Spleen (tissue), 11 donors: ENCODE measurements at regions not wholly inside any gene's neighbourhood (a gene's known extent, or its start where the extent isn't known, plus 50 kb on each side); places are given as distances from the start of the nearest gene placed in this dataset.

ENCODE experiments used
- DNase-seq: peaks from one replicate; pipeline ENCODE4 v3.0.0-alpha.2; 2020
- H3K27ac ChIP-seq, 8 donors: fragments of 200-600 bp; sonication (generic) in 7 of 8; 1 replicate in 4 of 8; 2 replicates in 4 of 8; pipeline versions ENCODE4 v1.5.0 to v1.8.0; 2016 to 2021; ENCODE audit warnings: inconsistent platforms in 4 of 8, mild to moderate bottlenecking in 4 of 8, moderate library complexity in 1 of 8
- H3K27me3 ChIP-seq, 7 donors: fragments of 200-600 bp; sonication (generic) in 6 of 7; replicated peaks in 1 of 7; 1 replicate in 4 of 7; 2 replicates in 3 of 7; pipeline versions ENCODE4 v1.5.0 to v1.8.0; 2016 to 2021; ENCODE audit warnings: inconsistent platforms in 3 of 7, mild to moderate bottlenecking in 1 of 7
- H3K36me3 ChIP-seq, 6 donors: fragments of 200-600 bp; sonication (generic) in 5 of 6; 1 replicate in 4 of 6; 2 replicates in 2 of 6; pipeline versions ENCODE4 v1.5.0 to v1.8.0; 2016 to 2021; ENCODE audit warnings: inconsistent platforms in 2 of 6
- H3K4me1 ChIP-seq, 6 donors: fragments of 200-600 bp; sonication (generic) in 5 of 6; 1 replicate in 3 of 6; 2 replicates in 3 of 6; pipeline versions ENCODE4 v1.5.0 to v1.8.0; 2016 to 2021; ENCODE audit warnings: inconsistent platforms in 3 of 6
- H3K4me3 ChIP-seq, 8 donors: fragments of 200-600 bp; sonication (generic) in 7 of 8; 1 replicate in 4 of 8; 2 replicates in 4 of 8; pipeline versions ENCODE4 v1.5.0 to v1.8.0; 2016 to 2021; ENCODE audit warnings: inconsistent platforms in 4 of 8, mild to moderate bottlenecking in 4 of 8, moderate library complexity in 2 of 8
- H3K9me3 ChIP-seq, 8 donors: fragments of 200-600 bp; sonication (generic) in 7 of 8; 1 replicate in 4 of 8; 2 replicates in 4 of 8; pipeline versions ENCODE4 v1.5.0 to v1.8.0; 2016 to 2021; ENCODE audit warnings: inconsistent platforms in 4 of 8
- CTCF ChIP-seq, 11 experiments: fragments of 200-600 bp in 7 of 11; fragments of 450-650 bp in 4 of 11; sonication (generic) in 4 of 11; IDR thresholded peaks in 8 of 11; conservative IDR thresholded peaks in 3 of 11; 1 replicate in 7 of 11; 2 replicates in 4 of 11; pipeline versions ENCODE4 v1.4.0 to v1.8.0; 2016 to 2021; ENCODE audit warnings: antibody characterized with exemption in 11 of 11, inconsistent platforms in 4 of 11, mild to moderate bottlenecking in 1 of 11
- POLR2A ChIP-seq, 3 donors: fragments of 450-650 bp; IDR thresholded peaks; one replicate each; pipeline ENCODE4 v1.5.1; 2017; ENCODE audit warnings: antibody characterized with exemption in 3 of 3, mild to moderate bottlenecking in 1 of 3
- POLR2AphosphoS5 ChIP-seq, 3 donors: sonication (generic); formaldehyde crosslinking; IDR thresholded peaks; one replicate each; pipeline ENCODE4 v1.5.1; 2017; ENCODE audit warnings: antibody characterized with exemption in 3 of 3
- WGBS, 5 donors: extraction: QIAGEN DNeasy Blood & Tissue Kit in 3 of 5; methylation state at CpG; one replicate each; pipeline versions ENCODE4 v1.1.5 to v1.1.7; 2013 to 2018; 5-methylcytosine and 5-hydroxymethylcytosine counted together
- intact Hi-C: fragments of 100-400 bp; cut with DNase I; formaldehyde crosslinking; loops from one replicate; pipeline ENCODE4 v1.15.0; 2023; ENCODE audit warnings: low total_unique reads
- donor health status: healthy with polysubstance abuse.
- donor health status: DM: no; HTN: no; CAD: no; lungs with moderate emphysema.
- donor health status: DM: no; HTN: no; CAD: no.
- donor health status: Bipolar disorder and iron deficiency.
- donor health status: healthy.
- donor health status: DM: no; HTN: no; CAD: no.
- donor health status: DM: yes; HTN: yes; CAD: no.

GRCh38 chr4:45985038-45985437, 138.8 kb downstream of the GABRG1 start:
- H3K9me3 ChIP-seq = peaks cover 0 to 10% (median 0%) of the 10 kb centered on the region in 8 donors
- TF ChIP-seq POLR2A (IDR thresholded peaks at IDR 0.05) = no peak
- TF ChIP-seq CTCF (IDR thresholded peaks at IDR 0.05 in 8 of 11, conservative IDR thresholded peaks at IDR 0.05 in 3 of 11) = no peak
- TF ChIP-seq POLR2AphosphoS5 (IDR thresholded peaks at IDR 0.05) = no peak
- no peak for DNase-seq

GRCh38 chr4:45971108-45971507, 152.7 kb downstream of the GABRG1 start:
- Histone ChIP-seq H3K27ac (no peak overlapping the region), H3K9me3 (peaks cover 0 to 59% (median 47%) of the 10 kb centered on the region in 8 donors), H3K36me3 (no peaks in the 10 kb centered on the region), H3K4me3 (no peak overlapping the region), H3K4me1 (no peaks in the 10 kb centered on the region), H3K27me3 (no peaks in the 10 kb centered on the region)
- no peak for DNase-seq
- intact Hi-C loops = no loop called here
- TF ChIP-seq CTCF (IDR thresholded peaks at IDR 0.05 in 8 of 11, conservative IDR thresholded peaks at IDR 0.05 in 3 of 11) (no peak), POLR2AphosphoS5 (IDR thresholded peaks at IDR 0.05) (no peak), POLR2A (IDR thresholded peaks at IDR 0.05) (no peak)
- WGBS, 5 donors = 75 to 90% (median 83%) methylated on average over 3 of the region's 3 CpGs

More at GRCh38 chr4:45985038-45985437, 138.8 kb downstream of the GABRG1 start:
- H3K4me1 ChIP-seq = no peaks in the 10 kb centered on the region
- no peaks in the 10 kb centered on the region for H3K36me3 ChIP-seq
- no peak overlapping the region for H3K4me3 ChIP-seq
- H3K27ac ChIP-seq = no peak overlapping the region
- intact Hi-C loops = no loop called here
- H3K27me3 ChIP-seq = no peaks in the 10 kb centered on the region

GRCh38 chr4:45957353-45957752, 166.5 kb downstream of the GABRG1 start:
- intact Hi-C loops = no loop called here
- Histone ChIP-seq H3K27ac (no peak overlapping the region), H3K36me3 (no peaks in the 10 kb centered on the region), H3K27me3 (no peaks in the 10 kb centered on the region), H3K4me3 (no peak overlapping the region), H3K4me1 (no peaks in the 10 kb centered on the region), H3K9me3 (peaks cover 0 to 14% (median 2%) of the 10 kb centered on the region in 8 donors)
- TF ChIP-seq POLR2AphosphoS5 (IDR thresholded peaks at IDR 0.05) = no peak
- no peak for TF ChIP-seq CTCF (IDR thresholded peaks at IDR 0.05 in 8 of 11, conservative IDR thresholded peaks at IDR 0.05 in 3 of 11)
- TF ChIP-seq POLR2A (IDR thresholded peaks at IDR 0.05) = no peak
- DNase-seq = no peak

GRCh38 chr4:45954276-45954675, 169.6 kb downstream of the GABRG1 start:
- DNase-seq = no peak
- 53 to 74% (median 57%) methylated on average over 3 of the region's 3 CpGs for WGBS, 5 donors
- TF ChIP-seq POLR2AphosphoS5 (IDR thresholded peaks at IDR 0.05) (no peak), CTCF (IDR thresholded peaks at IDR 0.05 in 8 of 11, conservative IDR thresholded peaks at IDR 0.05 in 3 of 11) (no peak), POLR2A (IDR thresholded peaks at IDR 0.05) (no peak)
- H3K4me1 ChIP-seq = no peaks in the 10 kb centered on the region
- H3K27ac ChIP-seq = no peak overlapping the region
- H3K4me3 ChIP-seq = no peak overlapping the region
- H3K27me3 ChIP-seq = no peaks in the 10 kb centered on the region
- intact Hi-C loops = no loop called here
- H3K36me3 ChIP-seq = no peaks in the 10 kb centered on the region
- H3K9me3 ChIP-seq = no peaks in the 10 kb centered on the region
